ENCODE measurements at regions not wholly inside any gene's neighbourhood (a gene's known extent, or its start where the extent isn't known, plus 50 kb on each side); places are given as distances from the start of the nearest gene placed in this dataset.
"Not testable (repeated sequence)": the region's sequence is repeated elsewhere in the genome, so short reads cannot be mapped to it uniquely, and the experiment has no call there.

- Histone ChIP-seq H3K27me3 (no peaks in the 10 kb centered on the region), H3K4me3 (no peak overlapping the region), H3K27ac (no peak overlapping the region), H3K4me1 (no peaks in the 10 kb centered on the region), H3K36me3 (no peaks in the 10 kb centered on the region), H3K9me3 (peaks cover 3 to 23% (median 17%) of the 10 kb centered on the region in 4 donors)
- no peak for DNase-seq
- WGBS, 5 donors: 56 to 77% (median 57%) methylated on average over 2 of the region's 2 CpGs
- no peak for TF ChIP-seq POLR2AphosphoS5 (IDR thresholded peaks at IDR 0.05)
- no peak for TF ChIP-seq CTCF (IDR thresholded peaks at IDR 0.05)
- no peak for TF ChIP-seq POLR2A (IDR thresholded peaks at IDR 0.05)
- no peak for TF ChIP-seq EP300 (IDR thresholded peaks at IDR 0.05)
- intact Hi-C loops (cut with DNase I; ENCODE audit: low total_unique reads): no loop called here
Observed at GRCh38 chr6:145155873-145156782, 579.2 kb downstream of the EPM2A start.

- DNase-seq; H3K27me3 ChIP-seq; H3K4me1 ChIP-seq; H3K27ac ChIP-seq; H3K36me3 ChIP-seq; H3K4me3 ChIP-seq; intact Hi-C loops (cut with DNase I; ENCODE audit: low total_unique reads): not testable (repeated sequence)
- WGBS, 5 donors: 56 to 83% (median 77%) methylated on average over 1 of the region's 1 CpG
- peaks cover 3 to 23% (median 17%) of the 10 kb centered on the region in 4 donors for H3K9me3 ChIP-seq
Observed at GRCh38 chr6:145158636-145159035, 576.7 kb downstream of the EPM2A start.

GRCh38 chr6:145159921-145160320, 575.4 kb downstream of the EPM2A start:
- Histone ChIP-seq H3K4me3 (no peak overlapping the region), H3K27me3 (no peaks in the 10 kb centered on the region), H3K27ac (no peak overlapping the region), H3K9me3 (peaks cover 3 to 23% (median 17%) of the 10 kb centered on the region in 4 donors), H3K4me1 (no peaks in the 10 kb centered on the region), H3K36me3 (no peaks in the 10 kb centered on the region)
- TF ChIP-seq EP300 (IDR thresholded peaks at IDR 0.05) (no peak), CTCF (IDR thresholded peaks at IDR 0.05) (no peak), POLR2AphosphoS5 (IDR thresholded peaks at IDR 0.05) (no peak), POLR2A (IDR thresholded peaks at IDR 0.05) (no peak)
- DNase-seq: no peak
- intact Hi-C loops (cut with DNase I; ENCODE audit: low total_unique reads): no loop called here

- H3K9me3 ChIP-seq: peaks cover 3 to 23% (median 17%) of the 10 kb centered on the region in 4 donors
- H3K27me3 ChIP-seq: no peaks in the 10 kb centered on the region
- 91 to 100% (median 94%) methylated on average over 1 of the region's 1 CpG for WGBS, 5 donors
- no peak overlapping the region for H3K4me3 ChIP-seq
- no peaks in the 10 kb centered on the region for H3K36me3 ChIP-seq
- TF ChIP-seq EP300 (IDR thresholded peaks at IDR 0.05) (no peak), CTCF (IDR thresholded peaks at IDR 0.05) (no peak), POLR2AphosphoS5 (IDR thresholded peaks at IDR 0.05) (no peak), POLR2A (IDR thresholded peaks at IDR 0.05) (no peak)
- intact Hi-C loops (cut with DNase I; ENCODE audit: low total_unique reads): no loop called here
- H3K27ac ChIP-seq: no peak overlapping the region
- H3K4me1 ChIP-seq: no peaks in the 10 kb centered on the region
- peak in 1 of 2 donors; percentile 13 for DNase-seq
Observed at GRCh38 chr6:145161501-145161900, 573.8 kb downstream of the EPM2A start.

- no peak for DNase-seq
- intact Hi-C loops (cut with DNase I; ENCODE audit: low total_unique reads): no loop called here
- no peak overlapping the region for H3K4me3 ChIP-seq
- no peaks in the 10 kb centered on the region for H3K4me1 ChIP-seq
- 88 to 97% (median 90%) methylated on average over 2 of the region's 2 CpGs for WGBS, 5 donors
- H3K27me3 ChIP-seq: no peaks in the 10 kb centered on the region
- H3K9me3 ChIP-seq: no peaks in the 10 kb centered on the region
- no peaks in the 10 kb centered on the region for H3K36me3 ChIP-seq
- no peak overlapping the region for H3K27ac ChIP-seq
- TF ChIP-seq POLR2A (IDR thresholded peaks at IDR 0.05) (no peak), CTCF (IDR thresholded peaks at IDR 0.05) (no peak), POLR2AphosphoS5 (IDR thresholded peaks at IDR 0.05) (no peak), EP300 (IDR thresholded peaks at IDR 0.05) (no peak)
Observed at GRCh38 chr6:145169726-145170224, 565.5 kb downstream of the EPM2A start.
